ENCODE measurements at regions not wholly inside any gene's neighbourhood (a gene's known extent, or its start where the extent isn't known, plus 50 kb on each side); places are given as distances from the start of the nearest gene placed in this dataset.

GRCh38 chr15:96119734-96120133 is 210.8 kb upstream of the NR2F2 start:
- no peak overlapping the region for H2BK12ac ChIP-seq (ENCODE audit: low read depth, low read length)
- no peaks in the 10 kb centered on the region for H3K36me3 ChIP-seq (ENCODE audit: control insufficient read depth in 2 of 4, insufficient read depth in 4 of 4, low read length in 3 of 4)
- H2AFZ ChIP-seq (ENCODE audit: low read length): no peak overlapping the region
- H3K9me3 ChIP-seq (ENCODE audit: insufficient read depth in 2 of 2, low read depth in 1 of 2, low read length in 1 of 2): no peaks in the 10 kb centered on the region
- H3K4me2 ChIP-seq (ENCODE audit: insufficient read depth in 1 of 2, low read depth in 2 of 2, low read length in 2 of 2): no peak overlapping the region
- H2BK5ac ChIP-seq (ENCODE audit: low read depth, low read length): no peak overlapping the region
- ChIA-PET CTCF (ENCODE audit: partially characterized antibody) (interaction anchor here (1.4 kb wide), 1 partner anchor 16 kb away, joined by 3 read pairs; no protein-coding TSS in a partner anchor), POLR2A (ENCODE audit: partially characterized antibody) (no interaction called here)
- no peaks in the 10 kb centered on the region for H3K27me3 ChIP-seq (replicated peaks in 1 of 4; ENCODE audit: control insufficient read depth in 3 of 4, extremely low read depth in 1 of 4, insufficient read depth in 3 of 4, low read length in 3 of 4)
- no peaks in the 10 kb centered on the region for H3K79me2 ChIP-seq (ENCODE audit: control insufficient read depth in 1 of 2, insufficient read depth in 2 of 2, low read length in 2 of 2)
- H4K91ac ChIP-seq (replicated peaks; ENCODE audit: insufficient read length, low read length): no peak overlapping the region
- no peak overlapping the region for H2BK120ac ChIP-seq (replicated peaks; ENCODE audit: low read depth, low read length)
- H4K8ac ChIP-seq (ENCODE audit: extremely low read depth, insufficient read depth, low read length): no peak overlapping the region
- no peak overlapping the region for H3K9ac ChIP-seq (replicated peaks in 1 of 4; ENCODE audit: extremely low read depth in 1 of 4, low read depth in 3 of 4, low read length in 3 of 4)
- H2BK15ac ChIP-seq (ENCODE audit: low read length): no peak overlapping the region
- no peak overlapping the region for H3K27ac ChIP-seq (ENCODE audit: low read depth, low read length)
- no peak for FAIRE-seq
- H4K20me1 ChIP-seq (replicated peaks in 1 of 2; ENCODE audit: control insufficient read depth in 1 of 2, insufficient read depth in 2 of 2, low read length in 2 of 2): no peaks in the 10 kb centered on the region
- no peak for DNase-seq (ENCODE audit: low read depth in 1 of 2, low spot score in 2 of 2)
- no peak overlapping the region for H3K4ac ChIP-seq (replicated peaks; ENCODE audit: insufficient read length, low read depth, low read length)
- no peak overlapping the region for H4K5ac ChIP-seq (ENCODE audit: insufficient read length, low read depth, low read length)
- H3K4me3 ChIP-seq (ENCODE audit: extremely low read depth in 1 of 4, insufficient read depth in 2 of 4, low read depth in 3 of 4, low read length in 4 of 4): no peak overlapping the region
- H3K18ac ChIP-seq (ENCODE audit: extremely low read depth, low read length): no peak overlapping the region
- H3K79me1 ChIP-seq (ENCODE audit: low read depth, low read length): no peaks in the 10 kb centered on the region
- no peaks in the 10 kb centered on the region for H3K23me2 ChIP-seq (ENCODE audit: low read depth, low read length)
- no peak overlapping the region for H3K23ac ChIP-seq (ENCODE audit: insufficient read length)
- WGBS, 2 experiments (ENCODE audit: extremely low coverage in 1 of 2, insufficient coverage in 1 of 2, insufficient read length in 1 of 2, insufficient replicate concordance in 2 of 2, low coverage in 1 of 2, low lambda C conversion rate in 2 of 2, missing lambda C conversion rate in 1 of 2): 82% methylated on average over 12 of the region's 12 CpGs; no CpG with 5 or more reads in 1 of the 2 experiments
- H2BK20ac ChIP-seq (ENCODE audit: low read length): no peak overlapping the region
- H3K56ac ChIP-seq (replicated peaks; ENCODE audit: insufficient read length, low read depth, low read length): no peak overlapping the region
- H2AK5ac ChIP-seq (ENCODE audit: low read depth, low read length): no peak overlapping the region
- no peak overlapping the region for H3K14ac ChIP-seq (ENCODE audit: insufficient read length)
- H3K4me1 ChIP-seq (replicated peaks in 1 of 4; ENCODE audit: control insufficient read depth in 3 of 4, insufficient read depth in 4 of 4, low read length in 3 of 4): peaks cover 0 to 3% (median 0%) of the 10 kb centered on the region in 4 experiments; a peak in 1 of 7 replicates
- TF ChIP-seq MAFK (IDR thresholded peaks at IDR 0.05; ENCODE audit: low read depth, low read length) (no peak), KDM1A (IDR thresholded peaks at IDR 0.05; ENCODE audit: borderline replicate concordance, low read length) (no peak), SIN3A (conservative IDR thresholded peaks at IDR 0.05 in 1 of 2, IDR thresholded peaks at IDR 0.05 in 1 of 2; ENCODE audit: low read depth in 1 of 2, low read length in 2 of 2) (no peak), BRCA1 (IDR thresholded peaks at IDR 0.05; ENCODE audit: low read depth, low read length) (no peak), ASH2L (IDR thresholded peaks at IDR 0.05; ENCODE audit: low read length) (no peak), EGR1 (IDR thresholded peaks at IDR 0.05; ENCODE audit: borderline replicate concordance, low read depth, low read length) (no peak)

Data from H1 (cell line).